HG02981 (cell line): ENCODE measurements at regions not wholly inside any gene's neighbourhood (a gene's known extent, or its start where the extent isn't known, plus 50 kb on each side); places are given as distances from the start of the nearest gene placed in this dataset.

Experiments used
- ATAC-seq: cut with Tn5 transposase; IDR thresholded peaks from one replicate; pipeline ENCODE4 v1.9.1; 2021; ENCODE audit warnings: mild to moderate bottlenecking, moderate library complexity; ENCODE audit not compliant: unreplicated experiment

DNA sequence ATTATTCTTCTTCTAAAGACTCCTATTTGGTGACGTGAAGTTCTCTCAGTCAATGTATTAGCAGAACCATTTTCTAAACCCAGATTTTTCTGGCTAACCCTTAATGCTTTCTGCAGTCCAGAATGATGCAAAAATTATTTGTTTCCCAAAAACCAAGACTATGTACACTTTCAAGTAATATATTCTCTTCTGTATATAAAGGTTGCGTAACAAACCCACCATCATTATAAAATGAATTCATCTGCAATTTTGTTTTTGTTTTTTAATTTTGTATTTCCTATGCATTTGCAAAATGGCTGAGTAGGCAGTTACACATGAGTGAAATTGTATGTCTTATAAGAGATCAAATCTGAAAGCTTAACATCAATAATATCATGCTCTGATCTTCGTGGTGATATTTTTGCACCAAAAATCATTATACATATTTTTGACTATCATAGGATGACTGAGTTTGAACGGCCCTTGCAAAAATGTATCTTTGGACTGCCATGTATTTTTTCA, 593.6 kb downstream of the ZIC1 start:
- no peak for ATAC-seq

- no peak for ATAC-seq
These were observed 595.2 kb downstream of the ZIC1 start for GRCh38 chr3:148004331-148004730.

- no peak for ATAC-seq
These were observed 596.3 kb downstream of the ZIC1 start for GRCh38 chr3:148005456-148005855.

DNA sequence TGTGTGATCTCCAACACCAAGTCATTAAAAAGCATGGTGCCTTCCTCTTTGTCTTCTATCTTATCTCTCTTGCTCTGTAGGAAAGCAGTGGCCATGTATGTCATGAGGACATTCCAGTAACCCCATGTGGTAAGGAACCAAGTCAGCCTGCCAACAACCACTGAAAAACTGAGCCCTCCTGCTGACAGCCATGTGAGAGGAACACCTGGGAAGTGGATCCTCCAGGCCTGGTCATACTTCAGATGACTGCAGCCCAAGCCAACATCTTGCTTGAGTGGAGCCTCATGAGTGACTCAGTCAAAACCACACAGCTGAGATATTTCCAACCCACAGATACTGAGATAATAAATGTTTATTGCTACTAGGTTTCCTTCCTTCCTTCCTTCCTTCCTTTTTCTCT, 597.3 kb downstream of the ZIC1 start:
- no peak for ATAC-seq

DNA sequence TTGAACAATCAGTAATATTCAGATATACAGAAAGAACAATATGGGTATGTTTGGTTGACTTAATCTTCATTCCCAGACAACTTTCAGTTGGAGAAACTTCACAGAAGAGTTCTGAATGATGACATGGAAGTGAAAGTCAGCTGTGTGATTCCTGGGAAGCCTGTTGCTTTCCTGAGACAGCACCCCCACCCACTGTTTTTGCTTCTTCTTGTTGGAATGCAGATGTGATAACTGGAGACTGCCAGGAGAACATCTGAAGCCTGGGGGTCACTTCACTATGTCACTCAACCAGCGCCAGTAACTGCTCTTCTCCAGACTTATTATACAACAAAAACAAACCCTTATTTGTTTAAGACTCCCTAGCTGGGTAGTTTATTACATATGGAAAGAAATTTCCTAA, 599.4 kb downstream of the ZIC1 start:
- ATAC-seq, result no peak

DNA sequence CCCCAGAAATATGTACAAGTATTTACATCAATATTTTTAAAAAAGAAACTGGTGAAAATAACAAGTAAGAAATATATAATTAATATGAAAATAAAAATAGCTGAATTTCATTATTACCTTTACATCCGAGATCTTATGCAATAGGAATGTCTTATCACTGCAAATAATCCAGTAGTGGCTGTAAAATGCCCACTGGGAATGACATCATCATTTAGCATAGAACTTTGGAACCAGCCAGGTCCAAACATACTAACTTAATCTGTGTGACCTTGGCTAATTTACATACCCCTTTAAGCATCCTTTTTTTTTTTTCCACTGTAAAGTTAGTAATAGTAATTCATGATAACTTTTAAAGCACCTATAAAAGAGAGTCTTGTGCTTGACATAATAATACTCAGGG, 611.7 kb downstream of the ZIC1 start:
- ATAC-seq, result no peak

DNA sequence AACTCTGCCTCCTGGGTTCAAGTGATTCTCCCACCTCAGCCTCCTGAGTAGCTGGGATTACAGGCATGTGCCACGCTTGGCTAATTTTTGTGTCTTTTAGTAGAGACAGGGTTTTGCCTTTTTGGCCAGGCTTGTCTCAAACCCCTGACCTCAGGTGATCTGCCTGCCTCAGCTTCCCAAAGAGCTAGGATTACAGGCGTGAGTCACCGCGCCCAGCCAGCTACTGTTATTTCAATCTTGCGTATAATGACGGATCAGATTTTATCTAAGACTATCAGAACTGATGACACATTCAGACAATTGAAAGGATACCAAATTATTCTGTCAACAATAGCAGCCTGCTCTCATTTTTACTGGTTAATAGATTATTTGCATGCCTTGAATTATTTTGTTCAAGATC, 612.2 kb downstream of the ZIC1 start:
- ATAC-seq, result no peak

- no peak for ATAC-seq
These were observed 614.8 kb downstream of the ZIC1 start for GRCh38 chr3:148023994-148024393.

- ATAC-seq, result no peak
These were observed 616.9 kb downstream of the ZIC1 start for GRCh38 chr3:148026009-148026588.

GRCh38 chr3:148030975-148031374, 621.8 kb downstream of the ZIC1 start:
- ATAC-seq, result no peak

DNA sequence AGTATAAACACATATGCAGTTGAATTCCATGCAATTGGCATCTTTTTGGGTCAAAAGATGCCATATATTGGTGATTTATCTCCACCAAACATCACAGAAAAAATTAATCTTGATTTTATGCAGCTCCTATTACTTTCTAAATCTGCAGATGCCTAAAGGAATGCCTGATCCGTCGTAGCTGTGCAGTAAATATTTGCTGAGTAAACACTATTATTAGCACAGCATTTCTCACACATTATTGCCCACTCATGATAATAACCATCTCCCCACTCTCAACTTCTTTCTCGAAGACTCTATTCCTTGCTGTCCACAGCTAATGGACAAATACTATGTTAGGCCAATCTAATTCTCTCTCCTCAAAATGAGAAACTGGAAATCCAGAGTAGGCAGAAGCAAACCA, 625.2 kb downstream of the ZIC1 start:
- no peak for ATAC-seq

- no peak for ATAC-seq
These were observed 627.2 kb downstream of the ZIC1 start for GRCh38 chr3:148036331-148036876.

- ATAC-seq, result no peak
These were observed 633.7 kb downstream of the ZIC1 start for GRCh38 chr3:148042663-148043445.

- no peak for ATAC-seq
These were observed 635.0 kb downstream of the ZIC1 start for GRCh38 chr3:148044151-148044550.

DNA sequence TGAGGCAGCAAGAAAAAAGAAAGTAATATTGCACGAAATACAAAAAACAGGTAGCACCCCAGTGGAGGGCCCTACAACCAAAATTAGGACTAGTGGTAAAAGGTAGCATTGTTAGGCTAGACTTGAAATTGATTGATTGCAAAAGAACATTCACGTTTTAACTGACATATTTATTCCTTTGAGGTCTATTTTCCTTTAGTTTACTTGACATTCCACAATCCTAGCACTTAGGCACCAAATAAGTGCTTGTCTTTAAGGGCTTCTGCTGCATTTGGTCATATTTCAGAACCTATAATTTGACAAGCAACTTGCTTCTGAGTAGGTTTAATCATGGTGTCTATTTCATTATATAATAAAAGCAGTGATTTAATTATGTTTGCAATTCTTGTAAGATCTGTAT, 642.7 kb upstream of the AGTR1 start:
- no peak for ATAC-seq

- ATAC-seq, result no peak
These were observed 635.1 kb upstream of the AGTR1 start for GRCh38 chr3:148062590-148062989.

DNA sequence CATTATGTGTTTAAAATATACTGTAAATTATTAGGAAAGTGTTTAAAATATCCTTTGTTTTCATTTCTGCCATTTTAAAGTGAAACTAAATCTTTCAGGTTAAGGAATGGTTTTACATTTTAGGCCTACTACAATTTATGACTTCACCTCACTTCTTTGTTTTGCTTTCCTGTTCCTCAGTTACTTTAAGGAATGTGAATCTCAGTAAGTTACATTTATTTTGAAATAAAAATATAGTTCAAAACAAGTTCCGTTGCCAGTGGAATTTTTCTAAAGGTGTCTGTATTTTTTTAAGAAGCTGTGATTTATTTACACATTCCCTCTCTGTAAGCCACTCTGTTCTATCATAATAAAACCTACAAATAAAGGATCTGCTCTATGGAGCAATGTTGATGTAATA, 630.9 kb upstream of the AGTR1 start:
- no peak for ATAC-seq

GRCh38 chr3:148068466-148068865, 629.2 kb upstream of the AGTR1 start:
- ATAC-seq, result no peak

GRCh38 chr3:148070041-148070440, 627.7 kb upstream of the AGTR1 start:
- no peak for ATAC-seq

DNA sequence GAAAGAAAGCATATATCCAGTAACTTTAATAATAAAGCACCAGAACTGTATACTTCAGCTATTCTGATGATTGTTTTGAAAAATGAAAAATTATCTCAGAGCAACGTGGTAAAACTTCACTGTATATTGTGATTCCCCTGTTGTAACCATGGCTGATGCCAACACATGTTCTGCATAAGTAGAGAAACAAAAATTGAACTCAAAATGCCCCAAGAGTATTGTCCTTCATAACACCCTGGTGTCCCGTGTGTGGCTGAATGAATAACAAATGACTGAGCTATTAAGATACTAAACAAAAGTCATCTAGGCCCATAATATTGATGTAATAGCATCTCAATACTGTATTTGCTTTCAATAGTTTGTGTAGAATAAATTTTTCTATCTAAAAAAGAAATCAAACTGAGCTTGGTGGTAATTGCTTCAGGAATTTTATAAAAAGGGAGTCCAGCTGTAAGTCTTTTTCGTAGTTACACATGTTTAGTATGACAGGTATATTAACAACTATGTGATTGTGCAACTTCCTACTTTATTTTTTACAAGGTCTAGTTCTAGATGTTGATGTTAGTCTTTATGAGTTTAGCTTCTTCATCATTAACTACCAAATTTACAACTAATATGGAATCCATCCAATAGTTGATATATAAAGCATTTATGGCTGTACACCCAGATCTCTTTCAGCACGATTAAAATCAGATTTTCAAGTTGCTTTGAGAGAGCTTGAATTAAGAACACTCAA, 623.8 kb upstream of the AGTR1 start:
- no peak for ATAC-seq

- no peak for ATAC-seq
These were observed 622.8 kb upstream of the AGTR1 start for GRCh38 chr3:148074946-148075345.
